Smooth muscle cell (in vitro differentiated cells): ENCODE measurements at regions not wholly inside any gene's neighbourhood (a gene's known extent, or its start where the extent isn't known, plus 50 kb on each side); places are given as distances from the start of the nearest gene placed in this dataset.

ENCODE experiments used
- DNase-seq: peaks from one replicate; lab custom pipeline; 2025; ENCODE audit not compliant: unreplicated experiment; lab: John Stamatoyannopoulos, UW
- H2AFZ ChIP-seq: fragments of 200-600 bp; sonication (generic); 2 replicates; pipeline ENCODE4 v1.6.0; 2016; ENCODE audit warnings: antibody characterized with exemption, low read depth, mild to moderate bottlenecking
- H3F3A ChIP-seq: fragments of 200-600 bp; sonication (generic); 2 replicates; pipeline ENCODE4 v1.6.0; 2017; ENCODE audit warnings: antibody characterized with exemption, low read depth
- H3K27ac ChIP-seq: fragments of 200-600 bp; sonication (generic); 2 replicates; pipeline ENCODE4 v1.5.1; 2016; ENCODE audit warnings: low read depth, mild to moderate bottlenecking
- H3K27me3 ChIP-seq: fragments of 200-600 bp; sonication (generic); 2 replicates; pipeline ENCODE4 v1.6.1; 2016; ENCODE audit warnings: low read depth, mild to moderate bottlenecking
- H3K36me3 ChIP-seq: fragments of 200-600 bp; sonication (generic); 2 replicates; pipeline ENCODE4 v1.5.1; 2016; ENCODE audit warnings: low read depth
- H3K4me1 ChIP-seq: fragments of 200-600 bp; sonication (generic); 2 replicates; pipeline ENCODE4 v1.5.1; 2016; ENCODE audit warnings: low read depth
- H3K4me2 ChIP-seq: fragments of 200-600 bp; sonication (generic); 2 replicates; pipeline ENCODE4 v1.6.0; 2016; ENCODE audit warnings: mild to moderate bottlenecking
- H3K4me3 ChIP-seq: fragments of 200-600 bp; sonication (generic); 2 replicates; pipeline ENCODE4 v1.5.1; 2016; ENCODE audit warnings: mild to moderate bottlenecking
- H3K79me2 ChIP-seq: fragments of 200-600 bp; sonication (generic); 2 replicates; pipeline ENCODE4 v1.6.0; 2016; ENCODE audit warnings: low read depth, mild to moderate bottlenecking
- H3K9ac ChIP-seq: fragments of 200-600 bp; sonication (generic); 2 replicates; pipeline ENCODE4 v1.6.0; 2016; ENCODE audit warnings: low read depth
- H3K9me3 ChIP-seq: fragments of 200-600 bp; sonication (generic); replicated peaks from 2 replicates; pipeline ENCODE4 v1.5.1; 2016; ENCODE audit warnings: low read depth
- H4K20me1 ChIP-seq: fragments of 200-600 bp; sonication (generic); 2 replicates; pipeline ENCODE4 v1.6.0; 2016; ENCODE audit warnings: low read depth
- CTCF ChIP-seq: fragments of 200-600 bp; sonication (generic); IDR thresholded peaks from 2 replicates; pipeline ENCODE4 v1.5.1; 2017; ENCODE audit warnings: borderline replicate concordance, mild to moderate bottlenecking, antibody characterized with exemption; ENCODE audit not compliant: insufficient read depth, poor library complexity, severe bottlenecking
- WGBS: methylation state at CpG from one replicate; pipeline ENCODE4 v1.1.7; 2016; ENCODE audit warnings: low lambda C conversion rate; 5-methylcytosine and 5-hydroxymethylcytosine counted together

GRCh38 chr5:86374611-86375010 is 243.1 kb upstream of the COX7C start:
- H3K79me2 ChIP-seq = no peaks in the 10 kb centered on the region
- no peaks in the 10 kb centered on the region for H3K9me3 ChIP-seq
- no peak overlapping the region for H2AFZ ChIP-seq
- no peaks in the 10 kb centered on the region for H3F3A ChIP-seq
- DNase-seq = no peak
- no peak overlapping the region for H3K4me2 ChIP-seq
- H3K27ac ChIP-seq = no peak overlapping the region
- H3K9ac ChIP-seq = no peak overlapping the region
- H3K4me1 ChIP-seq = peaks cover 8% of the 10 kb centered on the region
- no peaks in the 10 kb centered on the region for H4K20me1 ChIP-seq
- 99% methylated on average over 3 of the region's 3 CpGs for WGBS
- no peaks in the 10 kb centered on the region for H3K36me3 ChIP-seq
- no peak overlapping the region for H3K4me3 ChIP-seq
- TF ChIP-seq CTCF = no peak
- no peaks in the 10 kb centered on the region for H3K27me3 ChIP-seq

- TF ChIP-seq CTCF = no peak
- Histone ChIP-seq H3F3A (no peaks in the 10 kb centered on the region), H3K4me1 (no peaks in the 10 kb centered on the region), H4K20me1 (no peaks in the 10 kb centered on the region), H3K36me3 (no peaks in the 10 kb centered on the region), H3K79me2 (no peaks in the 10 kb centered on the region), H3K9ac (no peak overlapping the region), H3K4me3 (no peak overlapping the region), H2AFZ (no peak overlapping the region), H3K27ac (no peak overlapping the region), H3K9me3 (no peaks in the 10 kb centered on the region), H3K4me2 (no peak overlapping the region), H3K27me3 (no peaks in the 10 kb centered on the region)
- 96% methylated on average over 3 of the region's 3 CpGs for WGBS
- no peak for DNase-seq
These were observed 241.5 kb upstream of the COX7C start for GRCh38 chr5:86376214-86376613.

GRCh38 chr5:86403190-86403589 is 214.6 kb upstream of the COX7C start:
- H3K4me1 ChIP-seq = no peaks in the 10 kb centered on the region
- no peak overlapping the region for H2AFZ ChIP-seq
- WGBS = 93% methylated on average over 2 of the region's 2 CpGs
- no peak overlapping the region for H3K27ac ChIP-seq
- TF ChIP-seq CTCF = no peak
- peaks cover 6% of the 10 kb centered on the region for H3K27me3 ChIP-seq
- H3K79me2 ChIP-seq = no peaks in the 10 kb centered on the region
- H3K9me3 ChIP-seq = no peaks in the 10 kb centered on the region
- H3K4me3 ChIP-seq = no peak overlapping the region
- no peak overlapping the region for H3K4me2 ChIP-seq
- no peak overlapping the region for H3K9ac ChIP-seq
- H3K36me3 ChIP-seq = no peaks in the 10 kb centered on the region
- no peaks in the 10 kb centered on the region for H4K20me1 ChIP-seq
- DNase-seq = no peak
- H3F3A ChIP-seq = no peaks in the 10 kb centered on the region

GRCh38 chr5:86404256-86404655 is 213.5 kb upstream of the COX7C start:
- 91% methylated on average over 1 of the region's 1 CpG for WGBS

More at GRCh38 chr5:86404256-86404655, 213.5 kb upstream of the COX7C start:
- Histone ChIP-seq H3K36me3 (no peaks in the 10 kb centered on the region), H3K27ac (no peak overlapping the region), H3F3A (no peaks in the 10 kb centered on the region), H3K4me3 (no peak overlapping the region), H3K9me3 (no peaks in the 10 kb centered on the region), H4K20me1 (no peaks in the 10 kb centered on the region), H3K27me3 (peaks cover 6% of the 10 kb centered on the region), H2AFZ (no peak overlapping the region), H3K79me2 (no peaks in the 10 kb centered on the region), H3K4me1 (no peaks in the 10 kb centered on the region), H3K4me2 (no peak overlapping the region), H3K9ac (no peak overlapping the region)
- no peak for TF ChIP-seq CTCF
- DNase-seq = no peak
